ENCODE measurements at regions not wholly inside any gene's neighbourhood (a gene's known extent, or its start where the extent isn't known, plus 50 kb on each side); places are given as distances from the start of the nearest gene placed in this dataset.

DNA sequence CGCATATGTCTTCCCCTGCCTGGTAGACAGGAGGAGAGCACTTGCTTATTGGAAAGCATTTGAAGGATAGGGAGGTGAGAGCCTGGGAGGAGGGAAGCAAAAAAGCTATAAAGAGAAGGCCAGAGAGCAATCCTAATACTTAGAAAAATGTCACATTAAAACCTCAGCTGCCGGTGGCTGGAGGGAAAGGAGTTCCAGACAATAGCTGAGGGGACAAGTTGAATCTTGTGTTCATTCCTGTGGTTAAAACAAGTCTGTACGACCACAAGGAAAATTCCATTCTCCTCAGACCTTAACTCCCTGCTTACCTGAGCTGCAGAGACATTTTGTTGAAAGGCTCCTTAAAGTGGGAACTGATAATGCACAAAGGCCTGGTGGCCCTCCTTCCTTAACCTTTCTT lies 218.8 kb upstream of the CAMK1G start:
- DNase-seq, result no peak

DNA sequence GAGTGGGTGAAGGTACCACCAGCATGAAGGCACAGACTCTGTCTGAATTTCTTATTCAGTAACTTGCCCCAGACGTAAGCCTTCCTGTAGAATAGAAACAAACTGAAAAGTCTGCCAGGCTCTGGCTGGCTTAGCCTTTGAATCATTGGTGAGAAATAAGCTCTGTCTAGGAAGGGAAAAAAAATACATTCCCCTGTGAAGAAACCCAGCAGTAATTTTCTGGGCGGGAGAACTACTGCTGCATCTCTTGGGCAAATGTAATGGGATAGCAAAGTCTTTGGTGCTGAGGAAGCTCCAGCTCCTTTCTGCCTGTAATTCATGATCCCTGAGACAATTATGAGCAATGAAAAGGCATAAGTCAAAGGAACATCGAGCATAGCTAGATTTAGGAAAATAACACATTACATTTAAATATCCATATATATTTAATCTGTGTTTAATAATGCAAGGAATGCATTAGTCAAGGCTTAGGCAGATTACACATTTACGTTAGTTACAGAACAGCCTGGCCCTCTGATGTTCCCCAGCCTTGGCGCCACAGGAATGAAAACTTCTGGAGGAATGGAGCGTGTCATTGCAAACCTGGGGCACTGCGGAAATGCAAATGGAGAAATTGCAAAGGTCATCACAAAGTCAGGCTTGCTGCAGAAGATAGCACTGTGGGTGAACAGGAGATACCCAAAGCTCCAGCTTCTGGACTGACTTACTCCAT lies 216.3 kb upstream of the CAMK1G start:
- DNase-seq, result no peak

DNA sequence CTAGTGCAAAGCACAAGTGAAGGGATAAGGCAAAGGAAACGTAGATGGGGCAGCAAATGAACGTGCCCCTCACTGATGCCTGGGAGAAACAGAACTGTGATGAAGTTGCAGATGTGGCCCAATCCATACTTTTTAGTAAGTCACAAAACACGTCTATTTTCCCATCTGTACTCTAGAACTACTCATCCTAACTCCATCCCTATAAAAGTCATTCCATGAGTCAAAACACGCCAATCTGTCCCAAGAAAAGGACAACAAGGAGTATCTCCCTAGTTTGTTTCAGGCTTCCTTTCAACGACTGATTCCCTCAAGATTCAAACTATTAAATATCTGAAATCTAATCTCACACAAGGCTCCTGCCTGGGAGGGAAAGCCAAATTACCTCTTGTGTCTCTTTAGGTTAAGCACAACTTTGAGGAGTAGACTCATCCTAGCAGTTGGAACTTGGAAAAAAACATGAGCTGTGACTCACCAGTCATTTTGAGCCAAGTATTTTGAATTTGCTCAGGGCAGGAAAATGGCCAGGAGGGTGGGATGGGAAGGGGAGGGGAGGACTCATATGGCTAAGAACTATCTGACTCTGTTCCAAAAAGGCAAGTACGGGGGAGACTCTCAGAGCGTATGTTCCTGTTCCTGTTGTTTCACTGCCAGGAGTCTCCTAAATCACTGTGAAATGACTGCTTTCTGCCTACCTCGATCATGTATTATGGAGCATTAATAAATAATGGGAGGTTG lies 214.5 kb upstream of the CAMK1G start:
- no peak for DNase-seq

DNA sequence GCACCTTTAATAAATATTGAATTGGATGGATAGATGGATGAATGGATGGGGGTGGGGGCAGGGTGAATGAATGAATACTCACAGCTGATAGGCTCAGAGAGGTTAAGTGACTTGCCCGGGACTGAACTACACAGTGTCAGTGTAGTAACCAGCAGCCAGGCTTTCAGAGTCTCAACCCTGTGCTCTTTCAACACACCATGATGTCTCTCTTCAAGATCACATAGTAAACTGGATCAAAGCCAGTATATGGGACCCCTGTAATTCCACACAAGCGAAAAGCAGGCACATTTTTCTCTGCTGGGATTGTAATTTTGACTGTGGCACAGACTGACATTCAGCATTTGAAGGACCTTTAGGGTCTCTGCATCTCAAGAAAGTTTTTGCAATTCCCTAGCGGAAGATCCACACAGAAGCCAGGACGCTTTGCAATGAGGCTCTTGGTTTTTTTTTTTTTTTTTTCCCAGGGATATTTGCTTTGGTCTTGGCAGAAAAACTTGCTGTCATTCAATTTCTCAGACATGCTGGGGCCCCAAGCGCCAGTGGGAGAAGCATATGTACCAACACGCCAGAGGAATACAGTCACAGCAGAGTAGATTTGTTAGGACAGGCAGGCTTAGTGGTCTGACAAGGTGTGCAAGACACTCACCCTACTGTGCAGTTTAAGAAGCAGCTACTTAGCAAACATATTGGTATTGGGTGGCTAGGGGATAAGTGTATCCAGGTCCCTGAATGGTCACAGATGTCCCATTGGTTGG lies 213.1 kb upstream of the CAMK1G start:
- no peak for DNase-seq

DNA sequence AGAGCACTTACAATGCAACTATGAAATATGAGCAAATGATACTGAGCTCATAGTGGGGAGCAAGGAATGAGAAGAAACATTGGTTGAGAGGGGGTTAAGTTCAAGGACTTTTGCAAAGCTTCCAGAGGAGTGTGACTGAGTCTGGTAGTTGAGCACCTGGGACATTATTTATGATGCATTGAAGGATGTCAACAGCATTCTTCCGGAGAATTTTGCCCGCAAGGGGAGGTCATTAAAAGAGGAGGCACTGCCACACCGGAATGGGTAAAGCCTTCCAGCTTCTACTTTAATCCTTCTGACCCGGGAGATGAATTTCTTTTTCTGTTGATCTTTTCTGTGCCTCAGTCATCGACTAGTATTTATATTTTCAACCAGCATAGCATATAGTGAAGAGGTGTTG lies 208.4 kb upstream of the CAMK1G start:
- DNase-seq, result no peak

DNA sequence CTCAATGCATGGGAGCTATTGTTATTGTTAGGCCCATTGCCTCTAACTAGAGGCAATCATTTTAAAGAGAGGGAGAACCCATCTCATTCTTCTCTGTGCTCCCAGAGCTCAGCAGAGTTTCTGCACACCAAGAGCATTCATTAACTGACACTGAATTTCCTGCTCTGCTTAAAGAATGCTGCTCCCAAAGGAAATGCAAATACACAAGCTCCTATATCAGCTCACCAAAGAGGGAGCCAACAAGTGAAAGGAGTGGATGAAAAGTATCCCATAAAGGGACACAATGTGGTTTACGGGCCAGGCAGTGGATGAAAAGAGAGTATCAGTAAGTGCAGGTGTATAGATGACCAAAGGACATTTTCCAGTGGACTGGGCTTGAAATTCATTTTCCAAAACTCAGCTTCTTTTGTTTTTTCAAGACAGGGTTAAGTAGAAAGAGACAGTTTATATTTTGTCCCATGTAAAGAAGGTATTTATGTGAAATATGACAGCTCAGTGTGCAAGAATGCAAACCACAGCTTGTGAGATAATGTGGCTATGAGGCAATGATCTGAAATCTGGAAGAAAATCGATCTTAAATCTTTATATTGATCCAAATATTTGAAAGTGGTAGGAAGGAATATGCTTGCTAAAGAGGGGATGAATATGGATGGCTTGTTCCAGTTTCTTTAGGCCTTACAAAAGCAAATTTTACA lies 207.7 kb upstream of the CAMK1G start:
- DNase-seq, result no peak

DNA sequence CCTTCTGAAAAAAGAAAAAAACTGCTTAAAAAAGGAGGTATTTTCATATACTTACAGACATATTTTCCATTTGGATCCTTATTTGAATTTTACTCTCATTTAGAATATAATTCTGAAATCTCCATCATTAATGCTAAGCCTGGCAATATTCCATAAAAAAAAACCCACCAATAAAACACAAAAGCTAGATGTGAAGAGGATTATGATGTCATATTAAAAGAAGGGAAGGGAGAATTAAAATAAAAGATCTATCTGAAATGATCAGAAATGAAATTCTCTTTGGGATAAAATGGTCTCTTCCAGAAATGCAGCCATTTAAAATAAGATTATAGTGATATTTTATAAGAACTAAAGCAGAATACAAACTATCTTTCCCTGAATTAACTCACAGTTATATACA lies 206.7 kb upstream of the CAMK1G start:
- DNase-seq, result no peak

DNA sequence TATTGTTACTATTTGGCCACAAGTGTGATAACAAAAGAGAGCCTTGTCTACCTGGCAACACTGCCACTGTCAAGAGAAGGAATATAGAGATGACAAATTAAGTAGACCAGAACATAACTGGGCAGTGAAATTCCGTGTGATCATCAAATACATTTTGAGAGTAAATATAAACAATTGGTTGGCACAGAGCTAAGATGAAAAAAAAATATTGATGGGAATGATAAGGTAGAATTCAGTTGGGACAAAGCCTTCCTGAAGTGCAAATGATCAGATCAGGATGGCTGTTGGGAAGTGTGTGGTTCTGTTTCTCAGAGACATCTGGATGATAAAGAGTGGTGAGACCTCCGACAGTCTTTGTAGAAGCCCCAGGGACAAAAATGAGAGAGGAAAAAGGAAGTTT lies 205.5 kb upstream of the CAMK1G start:
- DNase-seq, result no peak

DNA sequence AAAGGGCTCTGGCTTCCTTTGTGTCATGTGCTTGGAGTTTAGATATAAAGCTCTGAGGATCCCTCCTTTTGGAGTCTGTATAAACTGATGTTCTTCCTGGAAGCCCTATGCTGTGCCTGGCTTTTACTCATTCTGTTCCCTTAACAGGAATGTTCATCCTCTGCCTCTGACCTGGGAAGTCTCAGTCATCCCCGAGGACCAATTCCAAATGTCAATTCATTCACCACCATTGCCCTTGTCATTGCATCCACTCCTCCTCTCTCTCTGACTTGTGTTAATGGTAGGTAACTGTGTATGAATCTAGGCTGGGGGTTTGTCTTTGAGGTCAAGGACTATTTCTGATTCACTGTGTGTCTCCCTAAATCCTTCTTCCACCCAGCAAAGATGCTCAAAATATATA lies 204.2 kb upstream of the CAMK1G start:
- no peak for DNase-seq

DNA sequence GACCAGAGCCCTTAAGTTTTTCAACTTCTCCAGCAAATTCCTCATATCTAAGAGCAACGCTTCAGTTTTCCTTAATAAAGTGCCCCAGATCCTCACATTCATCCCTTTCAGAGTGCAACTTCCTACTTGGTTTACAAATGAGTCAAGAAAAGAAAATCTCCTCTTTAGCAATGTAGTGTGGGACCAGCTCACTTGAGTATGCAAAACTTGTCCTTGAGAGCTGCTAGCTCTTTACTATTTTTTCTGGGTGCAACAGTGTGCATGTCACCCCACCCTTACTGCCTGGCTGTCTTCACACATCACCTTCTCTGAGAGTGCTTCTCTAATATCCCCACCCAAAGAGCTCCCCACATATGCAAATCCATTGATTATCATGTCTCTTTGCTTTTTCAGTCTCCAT lies 203.1 kb upstream of the CAMK1G start:
- DNase-seq, result no peak

DNA sequence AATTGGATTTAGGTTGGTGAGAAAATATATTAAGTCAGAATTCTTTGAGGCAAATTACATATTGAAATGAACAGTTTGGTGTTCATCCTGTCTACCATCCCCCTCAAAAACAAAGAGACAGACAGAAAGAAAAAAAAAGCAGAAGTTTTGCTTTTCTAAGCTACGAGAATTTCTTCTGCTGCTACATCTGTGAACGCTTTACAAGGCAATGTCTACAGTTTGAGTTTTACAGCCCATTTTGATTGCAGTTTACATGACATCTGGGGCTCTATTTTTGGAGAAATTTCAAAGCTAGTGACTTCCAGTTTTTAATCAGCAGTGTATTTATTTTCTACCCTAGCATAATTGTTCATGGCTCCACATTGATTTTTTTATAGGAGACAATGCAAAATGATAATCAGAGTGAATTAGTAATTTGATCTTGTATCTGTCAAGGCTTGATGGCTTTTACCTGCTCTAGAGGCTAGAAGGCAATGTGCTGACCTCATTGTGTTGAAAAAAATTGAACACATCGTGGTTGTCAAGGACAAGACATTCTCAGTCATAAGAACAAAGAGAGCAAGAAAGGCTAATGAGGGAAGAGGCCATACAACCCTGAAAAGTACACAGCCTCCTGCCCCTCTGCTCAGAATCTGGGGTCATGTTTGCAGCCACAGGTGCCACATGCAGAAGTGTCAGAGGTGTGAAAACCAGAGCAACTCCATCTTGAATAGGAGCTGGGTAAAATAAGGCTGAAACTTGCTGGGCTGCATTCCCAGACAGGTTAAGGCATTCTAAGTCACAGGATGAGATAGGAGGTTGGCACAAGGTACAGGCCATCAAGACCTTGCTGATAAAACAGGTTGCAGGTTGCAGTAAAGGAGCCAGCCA lies 201.0 kb upstream of the CAMK1G start:
- no peak for DNase-seq

DNA sequence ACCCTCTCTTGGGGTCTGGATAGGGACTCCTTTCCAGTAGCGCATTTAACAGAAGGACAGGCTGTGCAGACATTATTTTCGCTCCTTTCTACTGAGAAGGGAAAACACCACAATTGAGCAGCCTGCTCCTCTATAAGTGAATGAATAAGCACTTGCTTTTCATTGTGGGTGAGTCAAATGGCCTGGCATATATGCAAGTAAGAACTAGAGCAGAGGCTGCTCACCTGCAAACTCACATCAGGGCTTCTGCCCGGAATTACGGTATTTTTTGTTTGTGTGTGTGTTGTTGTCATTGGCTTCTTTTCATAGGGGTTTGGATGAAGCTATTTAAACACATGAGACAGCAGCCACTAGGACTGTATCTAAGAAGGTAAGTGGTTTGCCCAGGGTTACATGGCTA lies 200.1 kb upstream of the CAMK1G start:
- DNase-seq, result no peak

DNA sequence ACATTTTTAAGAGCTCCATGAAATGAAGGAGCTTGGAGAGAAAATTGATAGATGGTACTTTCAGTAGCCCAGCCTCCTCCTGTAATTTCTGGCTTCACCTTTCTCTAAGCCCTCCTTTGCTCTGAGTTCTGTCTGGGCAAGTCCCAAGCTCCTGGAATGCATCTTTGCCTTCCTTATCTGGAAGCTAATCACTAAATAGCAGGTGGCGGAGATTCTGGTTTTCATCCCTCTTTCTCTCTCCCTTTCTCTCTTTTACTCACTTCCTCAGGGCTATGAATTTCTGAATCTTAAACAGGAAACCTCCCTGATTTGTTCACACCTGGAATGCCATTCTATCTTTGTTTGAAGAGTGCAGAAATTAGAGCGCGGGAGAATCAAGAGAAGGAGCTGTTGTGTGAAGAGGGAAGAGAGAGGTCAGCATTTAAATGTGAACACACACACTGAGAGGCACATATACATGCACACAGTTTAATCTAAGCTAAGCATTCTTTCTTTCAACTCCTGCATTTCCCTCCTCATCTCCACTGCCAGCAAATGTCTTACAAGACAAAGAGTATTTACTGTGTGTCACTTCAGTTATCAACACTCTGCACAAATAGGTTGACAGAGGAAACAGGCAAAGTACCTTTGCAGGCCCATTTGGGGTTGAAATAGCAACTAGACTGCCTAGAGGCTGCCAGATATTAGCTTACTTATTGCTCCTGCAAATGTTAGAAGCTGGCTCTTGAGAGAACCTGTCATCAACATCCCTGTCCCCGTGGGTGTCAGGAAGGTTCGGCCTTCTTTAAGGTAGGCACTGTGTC lies 199.4 kb upstream of the CAMK1G start:
- no peak for DNase-seq

DNA sequence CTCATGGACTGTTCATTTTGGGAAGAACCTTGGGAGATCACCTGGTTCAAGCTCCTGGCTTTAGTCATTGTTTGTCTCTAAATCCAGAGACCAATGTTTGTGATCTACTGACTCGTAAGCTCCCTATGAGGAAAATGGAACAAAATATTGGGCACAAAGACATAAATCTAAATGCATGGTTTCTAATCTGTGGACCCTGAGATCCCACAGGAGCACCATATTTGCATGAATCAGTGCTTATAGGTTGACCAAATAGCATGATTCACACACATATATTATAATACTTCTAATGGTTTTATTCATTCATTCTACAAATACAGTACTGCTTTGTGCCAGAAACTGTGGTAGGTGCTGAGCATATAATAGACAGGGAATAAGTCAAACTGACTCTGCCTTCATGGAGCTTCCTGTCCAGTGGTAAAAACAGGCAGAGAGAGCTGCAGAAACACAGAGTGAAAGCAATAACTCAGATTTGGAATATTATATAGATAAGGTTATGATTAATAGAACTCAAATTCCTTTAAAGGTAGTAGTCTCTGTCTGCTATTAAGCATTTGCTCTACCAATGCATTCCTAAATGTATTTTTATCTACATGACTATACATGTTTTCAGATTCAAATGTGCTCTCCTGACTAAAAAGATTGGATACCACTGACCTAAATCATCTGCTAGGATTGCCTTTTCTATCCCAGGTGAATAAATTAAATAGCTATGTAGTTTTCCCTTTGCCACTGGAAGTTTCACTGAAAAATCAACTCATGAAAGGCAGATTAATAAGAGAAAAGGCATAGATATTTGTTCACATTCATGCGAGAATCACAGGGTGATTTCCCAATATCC lies 198.6 kb upstream of the CAMK1G start:
- no peak for DNase-seq

DNA sequence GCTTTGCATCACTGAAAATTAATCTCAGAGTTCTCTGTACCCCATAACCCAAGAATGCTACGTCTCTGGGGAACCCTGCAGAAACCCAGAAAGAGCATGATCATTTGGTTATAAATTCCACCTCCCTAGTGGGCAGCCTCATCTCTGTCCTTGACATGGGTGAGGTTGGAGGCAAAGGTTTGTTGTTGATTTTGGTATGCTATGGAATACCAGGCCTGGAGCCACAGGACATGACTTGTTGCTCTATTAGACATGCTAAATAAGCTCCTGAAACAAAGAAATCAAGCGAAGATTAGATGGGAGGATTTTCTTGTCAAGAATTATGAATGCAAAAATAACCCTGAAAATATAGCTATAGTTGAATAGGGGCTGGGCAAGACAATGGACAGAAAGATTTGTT lies 197.4 kb upstream of the CAMK1G start:
- DNase-seq, result no peak

DNA sequence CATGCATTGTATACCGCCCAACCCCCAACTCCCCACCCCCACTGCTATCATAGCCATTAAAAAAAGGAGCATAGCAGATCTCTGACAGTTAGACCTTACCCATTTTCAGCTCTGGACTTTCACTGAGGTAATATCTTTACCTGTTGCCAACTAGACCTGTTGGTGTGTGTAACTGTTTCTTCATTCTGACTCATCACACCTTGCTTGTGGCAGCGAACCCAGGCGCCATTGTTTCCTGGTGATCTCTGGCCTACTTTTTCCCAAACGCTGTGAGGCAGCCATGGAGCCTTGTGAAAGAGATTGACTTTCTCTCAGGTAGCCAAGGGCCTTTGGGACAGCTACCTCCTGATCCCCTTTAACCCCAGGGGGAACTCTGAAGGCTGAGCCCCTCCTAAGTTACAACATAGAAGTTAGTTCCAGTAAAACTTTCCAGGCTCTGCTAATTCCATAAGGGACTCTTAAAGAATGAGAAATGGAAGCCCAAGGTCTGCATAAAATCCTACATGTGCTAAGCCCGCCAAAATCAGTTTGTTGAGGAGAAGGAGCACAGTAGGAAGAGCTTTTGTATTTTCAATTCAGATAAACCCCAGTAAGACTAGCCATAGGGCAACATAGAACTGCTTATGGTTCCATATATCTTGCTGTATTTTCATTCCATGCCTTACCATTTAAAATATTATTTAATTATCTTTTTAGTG lies 196.1 kb upstream of the CAMK1G start:
- no peak for DNase-seq

DNA sequence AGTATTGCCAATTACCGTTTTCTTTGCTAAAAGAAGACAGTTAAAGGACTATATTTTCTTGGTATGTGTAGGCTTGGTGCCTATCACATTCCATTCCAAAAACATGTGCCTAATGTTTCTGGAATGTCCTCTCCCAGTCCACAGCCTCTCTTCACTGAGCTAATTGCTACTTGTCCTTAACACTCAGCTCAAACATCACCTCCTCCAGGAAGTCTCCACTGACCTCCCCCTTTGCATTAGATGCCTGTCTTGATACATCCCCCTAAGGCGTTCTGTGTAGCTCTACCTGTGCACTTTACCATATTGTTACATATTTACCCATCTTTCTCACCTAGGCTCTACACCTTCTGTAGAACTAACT lies 195.6 kb upstream of the CAMK1G start:
- DNase-seq, result no peak

DNA sequence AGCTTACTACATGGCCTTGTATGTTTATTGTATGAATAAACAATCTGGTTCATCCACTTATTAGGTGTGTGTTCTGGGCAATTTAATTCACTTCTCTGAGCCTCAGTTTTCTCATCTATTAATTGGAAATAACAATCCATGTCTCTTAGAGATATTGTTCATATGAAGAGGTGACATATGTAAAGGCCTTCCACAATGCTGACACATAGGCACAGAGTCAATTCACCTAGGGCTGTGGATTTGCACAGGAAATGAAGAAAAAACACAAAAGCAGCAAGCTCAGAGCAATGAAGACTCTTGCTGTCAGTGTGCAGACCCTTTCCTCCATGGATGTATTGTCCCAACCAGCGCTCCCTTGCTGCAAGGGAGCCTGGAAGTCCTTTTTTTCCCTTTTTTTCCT lies 195.2 kb upstream of the CAMK1G start:
- DNase-seq, result no peak

DNA sequence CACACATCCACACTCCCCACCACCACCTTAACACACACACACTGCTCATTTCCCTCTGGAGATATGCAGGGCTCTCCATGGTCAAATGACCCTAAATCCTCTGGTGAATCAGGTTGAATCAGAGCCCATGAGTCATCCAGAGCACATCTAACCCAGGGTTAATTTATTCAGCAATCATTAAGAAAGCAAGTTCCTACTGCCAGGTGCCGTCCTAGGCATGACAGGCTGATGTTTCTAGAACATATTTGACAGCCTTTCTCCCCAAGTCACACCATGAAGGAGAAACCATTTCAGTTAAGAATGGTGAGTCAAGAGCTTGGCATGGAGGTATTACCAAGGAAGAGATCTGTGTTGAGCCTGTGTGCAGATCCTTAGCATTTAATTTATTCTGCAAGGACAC lies 194.3 kb upstream of the CAMK1G start:
- no peak for DNase-seq

DNA sequence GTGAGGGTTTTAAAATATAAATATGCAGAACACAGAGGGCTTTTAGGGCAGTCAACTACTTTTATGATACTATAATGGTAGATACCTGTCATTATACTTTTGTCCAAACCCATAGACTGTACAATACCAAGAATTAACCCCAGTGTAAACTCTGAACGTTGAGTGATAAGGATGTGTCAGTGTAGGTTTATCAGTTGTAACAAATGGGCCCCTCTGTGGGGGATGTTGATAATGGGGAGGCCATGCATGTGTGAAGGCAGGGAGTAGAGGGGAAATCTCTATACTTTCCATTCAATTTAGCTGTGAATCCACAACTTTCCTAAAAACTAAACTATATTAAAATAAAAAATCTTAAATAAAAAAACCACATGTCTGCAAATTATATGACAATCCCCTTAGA lies 193.5 kb upstream of the CAMK1G start:
- DNase-seq, result no peak
